A549 (cell line): ENCODE measurements at regions not wholly inside any gene's neighbourhood (a gene's known extent, or its start where the extent isn't known, plus 50 kb on each side); places are given as distances from the start of the nearest gene placed in this dataset.

ENCODE experiments used
- CEBPB ChIP-seq, 2 experiments: fragments of >200 bp in 1 of 2; sonication (Bioruptor Twin) in 1 of 2; formaldehyde crosslinking in 1 of 2; IDR thresholded peaks; 2 replicates each; pipeline ENCODE4 v1.6.1; 2012 to 2016
- JUN ChIP-seq, 2 experiments: fragments of >200 bp; sonication (Bioruptor Twin); formaldehyde crosslinking; IDR thresholded peaks; 2 replicates in 1 of 2; 3 replicates in 1 of 2; pipeline ENCODE4 v1.6.1; 2016 to 2017
- MAFK ChIP-seq: fragments of 450-650 bp; IDR thresholded peaks from 2 replicates; pipeline ENCODE4 v1.6.1; 2014; ENCODE audit not compliant: partially characterized antibody
- MAZ ChIP-seq: fragments of 150-350 bp; IDR thresholded peaks from 2 replicates; pipeline ENCODE4 v1.6.1; 2014; ENCODE audit warnings: antibody characterized with exemption, low read depth, low read length, borderline replicate concordance
- ZFP36 ChIP-seq: fragments of 450-650 bp; IDR thresholded peaks from 2 replicates; pipeline ENCODE4 v1.6.1; 2014; ENCODE audit warnings: borderline replicate concordance; ENCODE audit not compliant: partially characterized antibody
- TF ChIP-seq, protein P1 (sequence below): fragments of 150-350 bp; IDR thresholded peaks from 2 replicates; pipeline ENCODE4 v1.6.1; 2014; ENCODE audit warnings: low read depth, mild to moderate bottlenecking, low read length
- TF ChIP-seq, protein P2 (sequence below): fragments of >200 bp; sonication (Bioruptor Twin); formaldehyde crosslinking; IDR thresholded peaks from 3 replicates; pipeline ENCODE4 v1.5.1; 2016

DNA sequence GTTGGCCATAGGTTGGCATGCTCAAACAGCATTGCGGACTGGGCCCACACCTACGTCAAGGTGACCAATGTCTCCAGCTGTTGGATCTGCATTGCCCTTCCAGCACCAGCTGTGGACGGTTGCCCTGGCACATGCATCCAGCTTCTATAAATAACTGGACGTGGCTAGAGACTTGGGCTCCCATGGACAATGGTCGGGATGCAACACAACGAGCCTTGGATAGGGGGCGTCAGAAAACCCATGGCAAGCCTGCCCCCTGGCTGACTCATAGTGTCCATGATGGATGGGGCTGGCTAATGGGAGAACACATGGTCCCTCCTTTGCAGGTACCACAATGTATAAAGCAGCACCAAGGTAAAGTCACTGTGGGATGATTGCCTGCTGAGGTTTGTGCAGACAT, 331.6 kb upstream of the FAR2 start:
- TF ChIP-seq MAFK (no peak), CEBPB (IDR thresholded peaks at IDR 0.05) (no peak), JUN (IDR thresholded peaks at IDR 0.05) (no peak), MAZ (no peak), ZFP36 (no peak)
- TF ChIP-seq, protein P1, sequence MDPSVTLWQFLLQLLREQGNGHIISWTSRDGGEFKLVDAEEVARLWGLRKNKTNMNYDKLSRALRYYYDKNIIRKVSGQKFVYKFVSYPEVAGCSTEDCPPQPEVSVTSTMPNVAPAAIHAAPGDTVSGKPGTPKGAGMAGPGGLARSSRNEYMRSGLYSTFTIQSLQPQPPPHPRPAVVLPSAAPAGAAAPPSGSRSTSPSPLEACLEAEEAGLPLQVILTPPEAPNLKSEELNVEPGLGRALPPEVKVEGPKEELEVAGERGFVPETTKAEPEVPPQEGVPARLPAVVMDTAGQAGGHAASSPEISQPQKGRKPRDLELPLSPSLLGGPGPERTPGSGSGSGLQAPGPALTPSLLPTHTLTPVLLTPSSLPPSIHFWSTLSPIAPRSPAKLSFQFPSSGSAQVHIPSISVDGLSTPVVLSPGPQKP, result no peak
- TF ChIP-seq, protein P2, sequence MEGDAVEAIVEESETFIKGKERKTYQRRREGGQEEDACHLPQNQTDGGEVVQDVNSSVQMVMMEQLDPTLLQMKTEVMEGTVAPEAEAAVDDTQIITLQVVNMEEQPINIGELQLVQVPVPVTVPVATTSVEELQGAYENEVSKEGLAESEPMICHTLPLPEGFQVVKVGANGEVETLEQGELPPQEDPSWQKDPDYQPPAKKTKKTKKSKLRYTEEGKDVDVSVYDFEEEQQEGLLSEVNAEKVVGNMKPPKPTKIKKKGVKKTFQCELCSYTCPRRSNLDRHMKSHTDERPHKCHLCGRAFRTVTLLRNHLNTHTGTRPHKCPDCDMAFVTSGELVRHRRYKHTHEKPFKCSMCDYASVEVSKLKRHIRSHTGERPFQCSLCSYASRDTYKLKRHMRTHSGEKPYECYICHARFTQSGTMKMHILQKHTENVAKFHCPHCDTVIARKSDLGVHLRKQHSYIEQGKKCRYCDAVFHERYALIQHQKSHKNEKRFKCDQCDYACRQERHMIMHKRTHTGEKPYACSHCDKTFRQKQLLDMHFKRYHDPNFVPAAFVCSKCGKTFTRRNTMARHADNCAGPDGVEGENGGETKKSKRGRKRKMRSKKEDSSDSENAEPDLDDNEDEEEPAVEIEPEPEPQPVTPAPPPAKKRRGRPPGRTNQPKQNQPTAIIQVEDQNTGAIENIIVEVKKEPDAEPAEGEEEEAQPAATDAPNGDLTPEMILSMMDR, result no peak
